ENCODE measurements at regions not wholly inside any gene's neighbourhood (a gene's known extent, or its start where the extent isn't known, plus 50 kb on each side); places are given as distances from the start of the nearest gene placed in this dataset.

DNA sequence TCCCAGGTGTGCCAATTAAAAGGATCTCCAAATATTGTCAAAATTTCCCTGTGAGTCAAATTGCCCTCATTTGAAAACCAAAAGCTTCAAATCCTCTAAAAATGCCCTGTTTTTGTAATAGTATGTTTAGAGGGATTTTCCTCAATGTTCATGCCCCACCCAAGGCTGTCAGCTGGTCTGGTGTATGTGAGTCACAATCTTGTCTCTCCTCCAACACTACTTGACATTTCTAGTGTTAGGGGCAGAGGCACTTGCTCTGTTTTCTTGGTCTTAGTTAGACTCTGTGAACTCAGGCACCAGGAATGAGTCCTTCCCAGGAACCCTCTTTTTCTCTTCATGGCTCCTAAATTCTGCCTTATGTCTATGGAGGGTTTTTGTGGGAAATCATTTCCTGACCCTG lies 634.8 kb downstream of the KCNJ2 start:
- DNase-seq (ENCODE audit: low spot score): no peak

DNA sequence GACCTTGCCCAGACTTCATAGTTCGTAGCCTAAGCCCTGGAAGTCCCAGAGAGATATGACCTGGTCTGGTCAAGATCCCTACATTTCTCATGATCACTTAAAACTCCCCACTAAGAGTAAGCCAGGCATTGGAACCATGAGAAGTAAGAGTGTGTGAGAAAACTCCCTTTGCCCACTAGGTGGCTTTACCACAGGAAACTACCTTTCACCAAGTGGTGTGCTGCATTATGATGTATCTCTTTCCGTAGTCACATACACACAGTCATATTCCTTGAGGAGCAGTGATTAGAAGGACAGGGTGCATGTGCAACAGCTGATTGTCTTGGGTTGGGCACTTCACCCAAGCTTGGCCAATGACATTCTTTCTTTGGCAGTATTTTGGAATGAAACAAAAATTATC lies 639.3 kb downstream of the KCNJ2 start:
- no peak for DNase-seq (ENCODE audit: low spot score)

GRCh38 chr17:70810609-70811008 lies 641.3 kb downstream of the KCNJ2 start:
- no peak for DNase-seq (ENCODE audit: low spot score)

DNA sequence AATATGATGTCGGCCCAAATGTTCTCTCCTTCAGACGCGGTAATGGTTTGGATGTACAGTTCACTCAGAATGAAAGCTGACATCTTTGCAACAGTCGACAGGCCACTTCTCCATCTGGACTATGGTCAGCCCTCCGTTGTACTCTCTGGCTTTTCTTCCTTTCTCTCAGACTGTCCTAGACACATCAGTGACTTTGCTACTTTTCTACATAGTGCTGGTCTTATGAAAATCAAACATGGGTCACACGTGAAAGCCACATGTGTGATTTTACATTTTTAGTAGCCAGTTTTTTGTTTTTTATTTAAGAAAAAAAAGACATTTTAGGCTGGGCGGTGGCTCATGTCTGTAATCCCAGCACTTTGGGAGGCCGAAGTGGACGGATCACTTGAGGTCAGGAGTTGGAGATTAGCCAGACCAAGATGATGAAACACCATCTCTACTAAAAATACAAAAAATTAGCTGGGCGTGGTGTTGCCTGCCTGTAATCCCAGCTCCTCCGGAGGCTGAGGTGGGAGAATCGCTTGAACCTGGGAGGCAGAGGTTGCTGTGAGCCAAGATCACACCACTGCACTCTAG lies 644.1 kb downstream of the KCNJ2 start:
- DNase-seq (ENCODE audit: low spot score): no peak

- no peak for DNase-seq (ENCODE audit: low spot score)
Measured at GRCh38 chr17:70819183-70819582, 649.9 kb downstream of the KCNJ2 start.

- no peak for DNase-seq (ENCODE audit: low spot score)
Measured at GRCh38 chr17:70820276-70820675, 650.9 kb downstream of the KCNJ2 start.

GRCh38 chr17:70825321-70826125 lies 656.2 kb downstream of the KCNJ2 start:
- no peak for DNase-seq (ENCODE audit: low spot score)

DNA sequence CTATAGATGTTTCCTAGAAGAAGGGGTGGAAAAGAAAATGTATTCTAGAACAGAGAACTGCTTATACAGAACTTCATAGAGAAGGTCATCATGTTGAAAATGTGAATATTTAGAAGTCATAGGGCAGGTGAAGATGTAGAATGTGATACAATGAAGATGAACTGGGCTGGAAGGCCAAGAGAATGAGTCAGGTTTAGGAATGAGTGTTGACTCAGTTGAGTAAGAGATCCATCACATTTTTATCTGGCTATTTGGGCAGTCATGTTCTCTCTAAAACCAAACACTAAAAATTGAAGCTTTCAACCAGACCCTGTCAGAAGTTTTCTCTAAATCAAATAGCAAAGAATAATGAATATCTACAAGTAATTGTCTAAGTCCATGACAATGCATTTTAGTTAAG lies 660.5 kb downstream of the KCNJ2 start:
- no peak for DNase-seq (ENCODE audit: low spot score)

DNA sequence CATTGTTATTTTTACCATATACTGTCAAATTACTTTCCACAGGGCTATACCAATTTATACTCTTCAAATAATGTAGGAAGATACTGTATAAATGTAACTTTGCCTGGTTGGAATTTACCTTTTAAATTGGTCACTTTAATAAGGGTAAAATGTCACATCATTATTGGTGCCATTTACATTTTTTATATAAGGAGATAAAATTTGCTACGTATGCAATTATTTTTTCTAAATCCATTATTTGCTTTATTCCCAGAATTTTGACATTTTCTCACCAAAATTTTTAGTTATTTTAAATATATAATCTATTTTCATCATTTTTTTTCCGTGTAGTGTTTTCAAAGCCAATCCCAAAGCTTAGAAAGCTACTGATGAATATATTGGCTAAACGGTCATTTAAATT lies 664.7 kb downstream of the KCNJ2 start:
- no peak for DNase-seq (ENCODE audit: low spot score)

GRCh38 chr17:70848785-70849184 lies 679.5 kb downstream of the KCNJ2 start:
- DNase-seq (ENCODE audit: low spot score): no peak

DNA sequence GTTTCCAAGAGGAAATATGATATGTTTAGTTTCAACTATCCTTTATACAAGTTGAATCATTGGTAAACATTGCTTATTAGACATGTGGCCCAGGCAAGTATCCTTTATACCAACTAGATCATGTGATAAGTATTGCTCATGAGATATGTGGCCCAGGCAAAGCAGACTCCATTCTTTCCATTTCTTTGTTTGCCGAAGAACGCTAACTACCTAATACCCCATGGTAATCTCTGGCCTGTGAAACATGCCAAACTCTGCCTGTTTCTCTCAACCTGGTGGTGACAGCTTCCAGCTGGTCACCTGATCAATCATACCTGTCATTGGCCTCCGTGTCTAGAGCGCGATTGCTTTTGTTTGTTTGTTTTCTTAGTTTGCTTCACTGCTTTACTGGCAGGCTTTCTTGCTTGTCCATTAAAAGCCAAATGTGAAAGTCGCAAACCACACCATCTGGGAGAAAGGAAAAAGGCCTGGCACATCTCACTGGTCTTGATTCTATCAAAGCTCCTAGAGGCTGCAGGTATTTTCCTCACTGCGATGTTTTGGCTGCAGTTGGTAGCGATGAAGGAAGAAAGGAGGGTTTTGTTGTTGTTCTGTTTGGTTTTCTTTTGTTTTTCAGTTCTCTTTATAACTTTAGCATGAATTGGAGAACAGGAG lies 686.2 kb downstream of the KCNJ2 start:
- no peak for DNase-seq (ENCODE audit: low spot score)

DNA sequence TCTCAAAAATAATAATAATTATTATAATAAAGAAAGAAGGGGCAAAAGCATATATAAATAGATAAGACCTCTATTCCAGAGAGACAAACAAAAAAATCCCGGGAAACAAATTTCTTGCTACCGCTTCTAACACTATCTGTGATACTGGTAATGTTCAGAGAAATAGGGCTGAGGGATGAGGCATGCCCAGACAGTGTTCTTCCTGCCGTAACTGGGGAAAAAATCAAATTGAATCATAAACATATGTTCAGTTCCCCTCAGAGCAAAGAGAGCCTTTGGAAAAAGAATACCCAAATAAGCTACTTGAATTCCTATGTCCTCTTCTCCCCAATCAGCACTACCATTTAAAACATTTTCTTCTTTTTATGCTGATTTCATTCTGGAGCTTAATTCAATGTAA lies 688.0 kb downstream of the KCNJ2 start:
- DNase-seq (ENCODE audit: low spot score): no peak

GRCh38 chr17:70859829-70860228 lies 690.5 kb downstream of the KCNJ2 start:
- no peak for DNase-seq (ENCODE audit: low spot score)

DNA sequence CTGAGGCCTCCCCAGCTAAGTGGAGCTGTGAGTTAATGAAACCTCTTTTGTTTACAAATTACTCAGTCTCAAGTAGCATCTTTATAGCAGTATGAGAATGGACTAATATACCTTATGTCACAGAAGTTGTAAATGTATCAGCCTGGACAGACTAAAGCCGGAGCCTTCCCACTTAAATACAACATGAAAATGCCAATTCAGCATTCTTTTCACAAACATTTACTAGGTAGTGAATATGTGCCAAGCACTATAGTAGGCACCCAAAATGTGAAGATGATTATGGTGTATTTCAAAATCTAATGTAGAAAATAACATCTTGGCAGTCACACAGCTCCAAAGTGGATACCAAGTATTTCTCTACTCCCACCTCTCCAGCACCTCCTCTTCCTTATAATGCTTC lies 693.0 kb downstream of the KCNJ2 start:
- no peak for DNase-seq (ENCODE audit: low spot score)

DNA sequence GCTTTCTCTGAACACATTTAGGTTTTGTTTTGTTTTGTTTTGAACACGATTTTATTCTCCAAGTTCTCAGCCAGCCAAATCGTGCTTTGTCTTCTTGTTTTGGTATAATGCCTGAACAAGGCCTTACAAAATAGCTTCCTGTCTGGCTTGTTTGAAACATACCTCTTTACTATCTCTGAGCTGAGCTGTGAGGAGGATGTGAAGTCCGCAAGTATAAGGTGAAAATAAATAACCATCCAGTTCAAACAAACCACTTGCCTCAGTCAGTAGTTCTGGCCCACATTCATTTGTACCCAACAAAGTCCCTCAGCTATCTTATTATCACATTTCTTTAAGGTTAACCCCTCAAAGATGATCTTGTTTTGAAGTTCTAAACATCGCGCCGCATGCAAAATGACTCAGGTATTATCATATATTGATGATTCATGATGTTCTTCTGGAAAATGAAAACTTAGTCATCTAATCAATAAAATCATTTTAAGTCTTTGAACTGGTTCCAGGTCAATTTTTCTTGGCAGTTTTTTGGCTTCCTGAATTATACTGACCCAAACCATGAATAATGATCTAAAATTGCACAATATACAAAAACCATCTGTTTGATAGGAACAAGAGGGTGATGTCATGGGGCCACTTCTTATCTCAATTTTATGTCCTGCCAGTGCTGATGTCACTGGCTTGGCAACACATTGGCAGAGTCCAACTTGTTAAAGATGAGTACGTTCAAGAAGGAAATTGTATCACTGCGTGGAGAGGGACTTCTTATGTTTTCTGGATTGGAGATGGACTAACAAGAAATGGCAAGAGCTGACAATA lies 694.3 kb downstream of the KCNJ2 start:
- DNase-seq (ENCODE audit: low spot score): no peak

- DNase-seq (ENCODE audit: low spot score): no peak
Measured at GRCh38 chr17:70865993-70866804, 696.9 kb downstream of the KCNJ2 start.

GRCh38 chr17:70868149-70868548 lies 698.8 kb downstream of the KCNJ2 start:
- no peak for DNase-seq (ENCODE audit: low spot score)

DNA sequence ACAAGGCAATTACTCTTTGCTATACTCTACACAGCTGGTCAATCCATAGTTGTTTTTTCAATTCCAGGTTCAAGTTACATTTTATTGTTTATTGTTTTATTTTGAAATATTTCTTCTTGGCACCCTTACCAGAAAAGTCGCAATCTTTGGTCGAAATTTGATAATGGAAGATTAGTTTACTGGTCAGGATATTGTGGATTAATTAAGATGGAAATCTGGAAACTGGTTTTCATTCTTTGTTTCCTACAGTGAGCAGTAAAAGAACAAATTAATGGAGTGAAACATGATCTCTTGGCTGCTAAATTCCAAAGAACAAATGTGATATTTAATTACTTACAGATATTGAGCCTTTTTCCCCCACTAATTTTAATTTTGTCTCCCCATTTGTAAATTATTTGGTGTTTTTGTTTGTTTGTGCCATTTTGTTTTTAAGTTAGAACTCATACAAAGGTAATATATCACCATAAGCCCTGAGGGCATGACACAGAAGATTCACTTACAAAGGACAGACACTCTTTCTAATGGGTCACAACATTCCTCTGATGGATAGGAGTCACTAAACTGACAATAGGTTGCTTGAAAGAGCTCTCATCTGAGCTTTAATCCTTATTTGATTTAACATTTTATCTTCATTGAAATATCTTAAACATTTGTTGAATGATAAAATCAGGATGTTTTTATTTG lies 700.2 kb downstream of the KCNJ2 start:
- DNase-seq (ENCODE audit: low spot score): no peak

DNA sequence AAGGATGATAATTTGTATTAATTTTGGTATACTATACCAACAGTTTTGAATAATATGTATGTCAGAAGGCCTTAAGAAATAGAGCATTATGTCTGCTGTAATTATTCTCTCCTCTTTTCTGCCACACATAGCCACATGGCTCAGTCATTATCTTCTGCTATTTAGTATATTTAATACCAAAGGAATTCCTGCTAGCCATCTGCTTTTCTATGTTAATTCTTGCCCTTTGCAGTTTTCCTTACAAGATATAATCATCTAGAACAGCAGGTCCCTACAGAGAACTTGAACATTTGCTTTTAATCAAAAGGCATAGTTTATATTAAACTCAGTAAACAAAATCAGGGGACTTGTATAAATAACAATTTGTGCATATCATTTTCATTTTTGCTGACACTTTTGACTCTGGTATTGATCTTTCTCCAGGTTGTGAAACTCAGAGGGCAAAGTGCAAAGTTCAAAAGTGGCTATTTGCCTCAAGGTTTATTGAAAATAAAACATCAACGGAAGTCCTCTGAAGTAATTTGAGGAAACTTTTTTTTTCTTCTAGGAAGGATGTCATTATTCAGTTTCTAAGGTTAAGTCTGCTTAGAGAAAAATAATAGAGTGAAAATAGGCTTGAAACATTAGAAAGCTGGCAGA lies 702.0 kb downstream of the KCNJ2 start:
- no peak for DNase-seq (ENCODE audit: low spot score)

DNA sequence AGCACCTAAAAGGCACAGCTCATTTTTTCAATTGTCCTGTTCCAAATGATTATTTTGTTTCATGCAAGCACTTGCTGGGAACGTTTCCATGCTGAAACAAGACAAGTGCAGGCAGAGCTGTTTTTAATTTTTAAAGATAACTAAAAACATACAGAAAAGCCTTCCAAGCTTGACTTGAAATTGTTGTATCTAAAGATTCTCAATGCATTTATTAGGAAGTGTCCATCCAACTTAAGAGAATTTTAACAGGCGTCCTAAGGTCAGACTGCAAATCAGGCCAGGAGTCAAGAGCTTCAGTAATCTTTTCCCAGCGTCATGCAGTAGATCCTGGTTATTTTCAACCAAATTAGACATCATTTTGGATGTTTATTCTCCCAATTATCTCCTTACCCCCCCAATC lies 702.8 kb downstream of the KCNJ2 start:
- DNase-seq (ENCODE audit: low spot score): no peak

All from germinal center (tissue), 1 donor.